Left lung (tissue), 4 donors: ENCODE measurements at regions not wholly inside any gene's neighbourhood (a gene's known extent, or its start where the extent isn't known, plus 50 kb on each side); places are given as distances from the start of the nearest gene placed in this dataset.
A peak's percentile ranks its signal among the peaks of the same experiment; 100 is the strongest.

Source experiments
- ATAC-seq: fragments of 200-7000 bp; cut with Tn5 transposase; one replicate; pipeline ENCODE4 v1.9.1; 2020; ENCODE audit warnings: moderate library complexity
- DNase-seq, 4 donors: peaks; one replicate each; pipeline ENCODE4 v3.0.0-alpha.2; 2013 to 2020
- H3K27ac ChIP-seq, 2 donors: fragments of 200-600 bp; sonication (generic) in 1 of 2; one replicate each; pipeline versions ENCODE4 v1.5.0 to v1.8.0; 2020 to 2021
- H3K27me3 ChIP-seq, 2 donors: fragments of 200-600 bp; sonication (generic) in 1 of 2; one replicate each; pipeline versions ENCODE4 v1.5.0 to v1.8.0; 2020 to 2021
- H3K36me3 ChIP-seq, 2 donors: fragments of 200-600 bp; sonication (generic) in 1 of 2; one replicate each; pipeline versions ENCODE4 v1.5.0 to v1.8.0; 2020 to 2021
- H3K4me1 ChIP-seq, 2 donors: fragments of 200-600 bp; one replicate each; pipeline ENCODE4 v1.8.0; 2021
- H3K4me3 ChIP-seq, 2 donors: fragments of 200-600 bp; sonication (generic) in 1 of 2; one replicate each; pipeline versions ENCODE4 v1.5.0 to v1.8.0; 2020 to 2021; ENCODE audit warnings: mild to moderate bottlenecking in 1 of 2
- H3K9me3 ChIP-seq, 2 donors: fragments of 200-600 bp; sonication (generic) in 1 of 2; one replicate each; pipeline versions ENCODE4 v1.5.0 to v1.8.0; 2020 to 2021
- intact Hi-C, 2 donors: fragments of 100-400 bp; cut with DNase I; formaldehyde crosslinking; loops; one replicate each; pipeline versions ENCODE4 v1.11.2 to v1.14.2; 2022
- TF ChIP-seq, protein P1 (sequence below), 2 donors: fragments of 200-600 bp; sonication (generic) in 1 of 2; IDR thresholded peaks; one replicate each; pipeline versions ENCODE4 v1.5.0 to v1.8.0; 2021; ENCODE audit warnings: antibody characterized with exemption in 2 of 2
- donor health status: DM: no; HTN: yes; CAD: no.
- donor health status: DM: no; HTN: no; CAD: no.

DNA sequence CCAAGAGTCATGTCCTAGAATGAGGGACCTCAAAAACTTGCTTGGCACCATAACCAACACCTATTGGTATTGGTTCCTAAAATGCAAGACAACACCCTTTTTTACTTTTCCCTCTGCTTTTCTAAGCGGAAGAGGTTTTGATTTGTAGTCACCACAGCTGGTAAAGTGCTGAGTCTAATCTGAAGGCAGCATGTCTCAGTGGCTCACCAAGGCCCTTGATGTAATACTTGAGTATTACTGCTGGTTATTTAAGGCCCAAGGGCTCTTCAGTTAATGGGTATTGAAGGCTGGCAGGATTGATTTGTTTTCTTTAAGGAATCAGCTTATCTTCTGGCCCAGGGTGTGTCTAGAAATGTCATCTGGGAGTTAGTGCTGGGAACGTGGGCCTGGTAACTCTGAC is 735.1 kb downstream of the GLUD2 start:
- ATAC-seq (peak; percentile 86), DNase-seq (no peak)
- H3K27ac ChIP-seq = no peak overlapping the region
- H3K9me3 ChIP-seq = no peaks in the 10 kb centered on the region
- no peak overlapping the region for H3K4me3 ChIP-seq
- intact Hi-C loops = no loop called here
- no peaks in the 10 kb centered on the region for H3K27me3 ChIP-seq
- no peaks in the 10 kb centered on the region for H3K36me3 ChIP-seq
- H3K4me1 ChIP-seq = no peaks in the 10 kb centered on the region
- TF ChIP-seq, protein P1, sequence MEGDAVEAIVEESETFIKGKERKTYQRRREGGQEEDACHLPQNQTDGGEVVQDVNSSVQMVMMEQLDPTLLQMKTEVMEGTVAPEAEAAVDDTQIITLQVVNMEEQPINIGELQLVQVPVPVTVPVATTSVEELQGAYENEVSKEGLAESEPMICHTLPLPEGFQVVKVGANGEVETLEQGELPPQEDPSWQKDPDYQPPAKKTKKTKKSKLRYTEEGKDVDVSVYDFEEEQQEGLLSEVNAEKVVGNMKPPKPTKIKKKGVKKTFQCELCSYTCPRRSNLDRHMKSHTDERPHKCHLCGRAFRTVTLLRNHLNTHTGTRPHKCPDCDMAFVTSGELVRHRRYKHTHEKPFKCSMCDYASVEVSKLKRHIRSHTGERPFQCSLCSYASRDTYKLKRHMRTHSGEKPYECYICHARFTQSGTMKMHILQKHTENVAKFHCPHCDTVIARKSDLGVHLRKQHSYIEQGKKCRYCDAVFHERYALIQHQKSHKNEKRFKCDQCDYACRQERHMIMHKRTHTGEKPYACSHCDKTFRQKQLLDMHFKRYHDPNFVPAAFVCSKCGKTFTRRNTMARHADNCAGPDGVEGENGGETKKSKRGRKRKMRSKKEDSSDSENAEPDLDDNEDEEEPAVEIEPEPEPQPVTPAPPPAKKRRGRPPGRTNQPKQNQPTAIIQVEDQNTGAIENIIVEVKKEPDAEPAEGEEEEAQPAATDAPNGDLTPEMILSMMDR (IDR thresholded peaks at IDR 0.05) = no peak

DNA sequence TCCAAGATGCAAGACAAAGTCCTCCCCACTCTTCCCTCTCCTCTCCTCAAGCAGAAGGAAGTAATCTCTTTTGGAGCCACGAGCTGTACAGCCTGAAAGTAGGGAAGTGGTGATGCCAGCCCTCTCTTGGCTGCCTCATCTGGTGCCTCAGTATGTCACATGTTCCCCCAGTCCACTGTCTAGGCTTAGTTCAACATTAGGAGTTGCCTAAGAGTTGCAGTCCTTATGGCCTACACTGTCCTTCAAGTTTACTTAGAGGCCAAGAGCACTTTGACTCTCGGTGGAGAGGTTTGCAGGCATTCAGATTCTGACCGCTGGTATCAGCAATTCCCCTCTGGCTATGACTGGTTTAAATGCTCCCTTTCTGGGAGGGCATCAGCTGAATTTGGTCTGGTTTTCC is 735.6 kb downstream of the GLUD2 start:
- Histone ChIP-seq H3K27me3 (no peaks in the 10 kb centered on the region), H3K4me3 (no peak overlapping the region), H3K9me3 (no peaks in the 10 kb centered on the region), H3K36me3 (no peaks in the 10 kb centered on the region), H3K4me1 (no peaks in the 10 kb centered on the region), H3K27ac (no peak overlapping the region)
- DNase-seq (peak in 1 of 4 donors; percentile 23), ATAC-seq (peak; percentile 88)
- intact Hi-C loops = no loop called here
- TF ChIP-seq, protein P1 (IDR thresholded peaks at IDR 0.05) = no peak

DNA sequence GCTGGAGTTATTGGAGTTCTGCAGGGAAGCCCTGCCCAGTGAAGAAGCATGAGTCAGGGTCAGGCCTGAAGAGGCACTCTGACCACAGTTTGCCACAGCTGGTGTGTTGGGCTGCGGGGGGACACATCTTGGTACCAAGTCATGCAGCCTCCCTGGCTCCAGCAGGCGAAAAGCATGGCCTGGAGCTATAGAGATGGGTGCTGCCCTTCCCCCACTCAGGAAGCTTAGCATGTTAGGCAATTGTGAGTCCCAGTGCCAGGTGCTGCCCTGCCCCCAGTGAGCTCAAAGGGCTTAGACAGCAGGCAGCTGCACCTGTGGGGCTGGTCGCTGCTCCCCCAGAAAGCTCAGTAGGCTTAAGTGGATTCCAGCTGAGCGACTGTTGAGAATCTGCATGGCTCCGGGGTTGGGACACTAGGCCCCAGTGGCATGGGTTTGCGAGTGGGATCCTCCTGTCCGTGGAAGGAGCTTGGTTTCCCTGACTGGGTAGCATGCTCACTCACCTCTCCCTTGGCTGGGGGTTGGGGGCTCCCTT is 755.5 kb downstream of the GLUD2 start:
- intact Hi-C loops = no loop called here
- ATAC-seq = no peak
- DNase-seq = no peak

DNA sequence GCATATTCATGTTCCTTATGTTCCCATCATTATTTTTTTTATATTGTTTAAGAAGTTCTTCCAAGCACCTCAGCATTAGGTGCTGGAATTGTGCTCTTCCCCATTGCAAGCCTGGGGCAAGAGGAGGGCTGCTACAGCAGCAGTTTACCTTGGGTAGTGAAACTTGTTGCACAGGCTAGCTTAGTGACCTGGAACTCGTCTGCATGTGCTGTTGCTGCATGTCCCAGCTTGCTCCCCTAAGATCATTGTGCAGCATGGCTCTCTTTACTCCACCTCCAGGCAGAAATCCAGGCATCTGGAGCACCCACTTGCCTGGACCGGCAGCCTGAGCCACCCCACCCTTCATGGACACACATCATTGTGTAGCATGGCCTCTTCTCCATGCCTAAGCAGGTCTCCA is 776.0 kb downstream of the GLUD2 start:
- Histone ChIP-seq H3K4me3 (no peak overlapping the region), H3K36me3 (no peaks in the 10 kb centered on the region), H3K9me3 (no peaks in the 10 kb centered on the region), H3K27me3 (no peaks in the 10 kb centered on the region), H3K27ac (no peak overlapping the region), H3K4me1 (no peaks in the 10 kb centered on the region)
- TF ChIP-seq, protein P1 (IDR thresholded peaks at IDR 0.05) = no peak
- DNase-seq (peak in 1 of 4 donors; percentile 2), ATAC-seq (no peak)
- intact Hi-C loops = no loop called here

More for the DNA sequence above, 755.5 kb downstream of the GLUD2 start:
- Histone ChIP-seq H3K27me3 (no peaks in the 10 kb centered on the region), H3K4me1 (no peaks in the 10 kb centered on the region), H3K36me3 (no peaks in the 10 kb centered on the region), H3K4me3 (no peak overlapping the region), H3K27ac (no peak overlapping the region), H3K9me3 (no peaks in the 10 kb centered on the region)
- TF ChIP-seq, protein P1 (IDR thresholded peaks at IDR 0.05) = no peak

DNA sequence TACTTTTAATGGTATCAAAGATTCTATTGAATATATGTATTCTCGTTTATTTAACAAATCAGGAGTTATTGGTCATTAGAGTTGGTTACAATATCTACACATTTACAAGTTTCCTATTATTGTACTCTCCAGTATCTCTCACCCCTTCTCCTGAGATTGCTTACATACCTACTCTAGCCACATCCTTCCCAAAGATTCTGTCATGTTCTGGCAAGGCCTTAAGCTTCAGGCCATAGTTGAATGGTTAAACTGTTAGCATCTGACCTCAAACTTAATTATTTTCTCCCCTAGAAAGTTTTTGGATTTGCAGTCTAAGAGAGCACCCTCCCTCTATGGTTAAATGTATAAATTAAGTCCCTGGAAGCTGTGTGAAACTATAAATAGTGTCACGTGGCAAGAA is 784.2 kb downstream of the GLUD2 start:
- Histone ChIP-seq H3K36me3 (no peaks in the 10 kb centered on the region), H3K4me1 (no peaks in the 10 kb centered on the region), H3K27me3 (no peaks in the 10 kb centered on the region), H3K27ac (no peak overlapping the region), H3K9me3 (no peaks in the 10 kb centered on the region), H3K4me3 (no peak overlapping the region)
- intact Hi-C loops = no loop called here
- ATAC-seq = no peak
- TF ChIP-seq, protein P1 (IDR thresholded peaks at IDR 0.05) = no peak
- no peak for DNase-seq
